PC-9 (cell line): ENCODE measurements at regions not wholly inside any gene's neighbourhood (a gene's known extent, or its start where the extent isn't known, plus 50 kb on each side); places are given as distances from the start of the nearest gene placed in this dataset.

Experiments used
- EZH2 ChIP-seq: fragments of 200-600 bp; sonication (generic); IDR thresholded peaks from 2 replicates; pipeline ENCODE4 v1.8.0; 2017; ENCODE audit warnings: antibody characterized with exemption, low read depth
- TF ChIP-seq, protein P1 (sequence below): fragments of 200-600 bp; sonication (generic); conservative IDR thresholded peaks from 2 replicates; pipeline ENCODE4 v1.6.1; 2017; ENCODE audit warnings: mixed run types, antibody characterized with exemption, mild to moderate bottlenecking, moderate library complexity

DNA sequence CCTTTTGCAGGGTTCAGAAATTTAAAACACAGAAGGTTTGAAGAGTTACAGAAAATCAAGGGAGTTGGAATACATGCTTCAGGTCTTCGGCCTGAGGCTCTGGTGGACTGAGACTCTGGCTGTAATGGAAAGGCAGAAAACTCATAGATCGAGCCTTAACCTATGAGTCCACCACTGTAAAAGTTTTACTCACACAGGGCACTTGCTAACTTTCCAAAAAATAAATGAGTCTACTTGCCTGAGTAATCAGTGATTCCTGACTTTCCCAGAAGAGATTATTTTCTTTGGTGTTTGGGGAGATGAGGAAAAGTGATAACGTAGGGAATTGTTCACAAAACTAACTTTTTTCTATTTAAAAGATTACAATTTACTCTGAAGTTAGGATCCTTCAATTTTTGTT lies 108.0 kb downstream of the MBL2 start:
- TF ChIP-seq, protein P1, sequence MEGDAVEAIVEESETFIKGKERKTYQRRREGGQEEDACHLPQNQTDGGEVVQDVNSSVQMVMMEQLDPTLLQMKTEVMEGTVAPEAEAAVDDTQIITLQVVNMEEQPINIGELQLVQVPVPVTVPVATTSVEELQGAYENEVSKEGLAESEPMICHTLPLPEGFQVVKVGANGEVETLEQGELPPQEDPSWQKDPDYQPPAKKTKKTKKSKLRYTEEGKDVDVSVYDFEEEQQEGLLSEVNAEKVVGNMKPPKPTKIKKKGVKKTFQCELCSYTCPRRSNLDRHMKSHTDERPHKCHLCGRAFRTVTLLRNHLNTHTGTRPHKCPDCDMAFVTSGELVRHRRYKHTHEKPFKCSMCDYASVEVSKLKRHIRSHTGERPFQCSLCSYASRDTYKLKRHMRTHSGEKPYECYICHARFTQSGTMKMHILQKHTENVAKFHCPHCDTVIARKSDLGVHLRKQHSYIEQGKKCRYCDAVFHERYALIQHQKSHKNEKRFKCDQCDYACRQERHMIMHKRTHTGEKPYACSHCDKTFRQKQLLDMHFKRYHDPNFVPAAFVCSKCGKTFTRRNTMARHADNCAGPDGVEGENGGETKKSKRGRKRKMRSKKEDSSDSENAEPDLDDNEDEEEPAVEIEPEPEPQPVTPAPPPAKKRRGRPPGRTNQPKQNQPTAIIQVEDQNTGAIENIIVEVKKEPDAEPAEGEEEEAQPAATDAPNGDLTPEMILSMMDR = no peak
- no peak for TF ChIP-seq EZH2
